WTC11 (cell line): ENCODE measurements at regions not wholly inside any gene's neighbourhood (a gene's known extent, or its start where the extent isn't known, plus 50 kb on each side); places are given as distances from the start of the nearest gene placed in this dataset.
"Not testable (repeated sequence)": the region's sequence is repeated elsewhere in the genome, so short reads cannot be mapped to it uniquely, and the experiment has no call there.

Experiments used
- ATAC-seq: fragments of 200-7000 bp; cut with Tn5 transposase; 2 replicates; pipeline ENCODE4 v1.10.0; 2021; ENCODE audit warnings: mild to moderate bottlenecking, moderate library complexity
- CTCF ChIA-PET: fragments of 300-600 bp; sonication (Branson Sonifier 250); formaldehyde crosslinking; loops from one replicate; lab custom pipeline; 2021; ENCODE audit warnings: antibody characterized with exemption; lab: Charles Lee
- POLR2A ChIA-PET: fragments of 350-600 bp; sonication (Branson Sonifier 250); formaldehyde crosslinking; loops from one replicate; lab custom pipeline; 2021; ENCODE audit warnings: antibody characterized with exemption; lab: Charles Lee
- DNase-seq: peaks from one replicate; pipeline ENCODE4 v3.0.0; 2021; ENCODE audit warnings: low spot score
- H3K27ac Mint-ChIP-seq: 2 replicates; pipeline ENCODE4 v1.8.0; 2021; ENCODE audit warnings: mixed read lengths
- H3K27me3 Mint-ChIP-seq: 2 replicates; pipeline ENCODE4 v1.8.0; 2021; ENCODE audit warnings: low read depth, mild to moderate bottlenecking, moderate library complexity, mixed read lengths
- H3K36me3 Mint-ChIP-seq: 2 replicates; pipeline ENCODE4 v1.8.0; 2021; ENCODE audit warnings: mixed read lengths
- H3K4me1 Mint-ChIP-seq: 2 replicates; pipeline ENCODE4 v1.8.0; 2022; ENCODE audit warnings: mixed read lengths
- H3K4me3 Mint-ChIP-seq: 2 replicates; pipeline ENCODE4 v1.8.0; 2021; ENCODE audit warnings: mild to moderate bottlenecking, moderate library complexity, mixed read lengths
- H3K9me3 Mint-ChIP-seq: 2 replicates; pipeline ENCODE4 v1.8.0; 2021; ENCODE audit warnings: mixed read lengths
- ATF6 ChIP-seq: sonication (generic); formaldehyde crosslinking; IDR thresholded peaks from 2 replicates; pipeline ENCODE4 v1.8.1; 2023; ENCODE audit warnings: mild to moderate bottlenecking, missing genetic modification reagents
- CREM ChIP-seq: sonication (generic); formaldehyde crosslinking; IDR thresholded peaks from 2 replicates; pipeline ENCODE4 v1.8.1; 2022; ENCODE audit warnings: mild to moderate bottlenecking, missing genetic modification reagents, moderate library complexity
- EMX1 ChIP-seq: fragments of 250-450 bp; sonication (Bioruptor Pico); IDR thresholded peaks from 2 replicates; pipeline ENCODE4 v1.8.0; 2021; ENCODE audit warnings: mild to moderate bottlenecking
- HMGA2 ChIP-seq: fragments of 250-450 bp; sonication (Bioruptor Pico); IDR thresholded peaks from 2 replicates; pipeline ENCODE4 v1.4.0; 2021; ENCODE audit warnings: mild to moderate bottlenecking, moderate library complexity
- IRF2 ChIP-seq: sonication (generic); formaldehyde crosslinking; IDR thresholded peaks from 2 replicates; pipeline ENCODE4 v1.8.0; 2022; ENCODE audit warnings: low read depth, missing genetic modification reagents, borderline replicate concordance
- NR1H2 ChIP-seq: sonication (generic); formaldehyde crosslinking; IDR thresholded peaks from 2 replicates; pipeline ENCODE4 v1.9.0; 2021; ENCODE audit warnings: mild to moderate bottlenecking, moderate library complexity, missing genetic modification reagents
- RELA ChIP-seq: sonication (generic); formaldehyde crosslinking; IDR thresholded peaks from 2 replicates; pipeline ENCODE4 v1.8.1; 2022; ENCODE audit warnings: missing genetic modification reagents, mild to moderate bottlenecking, borderline replicate concordance
- TCF7 ChIP-seq: sonication (generic); formaldehyde crosslinking; IDR thresholded peaks from 2 replicates; pipeline ENCODE4 v1.8.0; 2022; ENCODE audit warnings: mild to moderate bottlenecking, low read depth, missing genetic modification reagents, moderate library complexity
- ZNF121 ChIP-seq: sonication (generic); formaldehyde crosslinking; IDR thresholded peaks from 2 replicates; pipeline ENCODE4 v1.8.0; 2023; ENCODE audit warnings: missing genetic modification reagents
- ZNF219 ChIP-seq: sonication (generic); formaldehyde crosslinking; IDR thresholded peaks from 2 replicates; pipeline ENCODE4 v1.8.0; 2023; ENCODE audit warnings: missing genetic modification reagents, mild to moderate bottlenecking, borderline replicate concordance
- ZNF232 ChIP-seq: sonication (generic); formaldehyde crosslinking; IDR thresholded peaks from 2 replicates; pipeline ENCODE4 v1.8.0; 2022; ENCODE audit warnings: mild to moderate bottlenecking, missing genetic modification reagents
- ZNF281 ChIP-seq: sonication (generic); formaldehyde crosslinking; IDR thresholded peaks from 2 replicates; pipeline ENCODE4 v1.8.0; 2023; ENCODE audit warnings: mild to moderate bottlenecking, missing genetic modification reagents
- ZNF317 ChIP-seq: sonication (generic); formaldehyde crosslinking; IDR thresholded peaks from 2 replicates; pipeline ENCODE4 v1.8.1; 2023; ENCODE audit warnings: low read depth, mild to moderate bottlenecking, moderate library complexity, missing genetic modification reagents, borderline replicate concordance
- ZNF425 ChIP-seq: fragments of 250-450 bp; sonication (Bioruptor Pico); conservative IDR thresholded peaks from 2 replicates; pipeline ENCODE4 v1.9.0; 2021; ENCODE audit warnings: mild to moderate bottlenecking

GRCh38 chr22:25347752-25348102 is 128.3 kb downstream of the CRYBB2 start:
- ChIA-PET POLR2A (no interaction called here), CTCF (interaction anchor here (1.7 kb wide), 1 partner anchor 14 kb away, joined by 5 read pairs; no protein-coding TSS in a partner anchor)
- DNase-seq (no peak), ATAC-seq (no peak)
- H3K9me3 Mint-ChIP-seq = peaks cover 14% of the 10 kb centered on the region
- peaks cover 6% of the 10 kb centered on the region for H3K27me3 Mint-ChIP-seq
- no peak overlapping the region for H3K4me3 Mint-ChIP-seq
- peaks cover 26% of the 10 kb centered on the region for H3K36me3 Mint-ChIP-seq
- H3K4me1 Mint-ChIP-seq = no peaks in the 10 kb centered on the region
- no peak for TF ChIP-seq ZNF232 (CRISPR knock-in tag)
- no peak for TF ChIP-seq ZNF121 (CRISPR knock-in tag)
- TF ChIP-seq ZNF425 (CRISPR knock-in tag) = no peak
- TF ChIP-seq ZNF317 (CRISPR knock-in tag) = no peak
- TF ChIP-seq ATF6 (CRISPR knock-in tag) = no peak
- TF ChIP-seq RELA (CRISPR knock-in tag) = no peak
- no peak for TF ChIP-seq TCF7 (CRISPR knock-in tag)
- no peak for TF ChIP-seq NR1H2
- no peak for TF ChIP-seq ZNF281 (CRISPR knock-in tag)
- no peak for TF ChIP-seq HMGA2
- no peak for TF ChIP-seq EMX1 (CRISPR knock-in tag)
- no peak for TF ChIP-seq CREM (CRISPR knock-in tag)
- H3K27ac Mint-ChIP-seq = no peak overlapping the region

GRCh38 chr22:25348391-25348790 is 129.0 kb downstream of the CRYBB2 start:
- Mint-ChIP-seq H3K4me1 (no peaks in the 10 kb centered on the region), H3K9me3 (peaks cover 13% of the 10 kb centered on the region), H3K27ac (no peak overlapping the region), H3K27me3 (peaks cover 6% of the 10 kb centered on the region), H3K36me3 (peaks cover 26% of the 10 kb centered on the region), H3K4me3 (no peak overlapping the region)
- CTCF ChIA-PET = no interaction called here
- no peak for TF ChIP-seq ATF6 (CRISPR knock-in tag)
- no peak for TF ChIP-seq IRF2 (CRISPR knock-in tag)
- no peak for TF ChIP-seq ZNF121 (CRISPR knock-in tag)
- no peak for TF ChIP-seq ZNF219
- POLR2A ChIA-PET = no interaction called here
- DNase-seq (no peak), ATAC-seq (no peak)

GRCh38 chr22:25348996-25349395 is 129.6 kb downstream of the CRYBB2 start:
- Mint-ChIP-seq H3K9me3 (peaks cover 10% of the 10 kb centered on the region), H3K36me3 (peaks cover 21% of the 10 kb centered on the region)
- CTCF ChIA-PET = interaction anchor here (2.9 kb wide), 1 partner anchor 15 kb away, joined by 14 read pairs; no protein-coding TSS in a partner anchor
- H3K4me1 Mint-ChIP-seq, H3K27me3 Mint-ChIP-seq, H3K27ac Mint-ChIP-seq, DNase-seq, POLR2A ChIA-PET, ATAC-seq, H3K4me3 Mint-ChIP-seq: not testable (repeated sequence)
